ENCODE measurements at regions not wholly inside any gene's neighbourhood (a gene's known extent, or its start where the extent isn't known, plus 50 kb on each side); places are given as distances from the start of the nearest gene placed in this dataset.

DNA sequence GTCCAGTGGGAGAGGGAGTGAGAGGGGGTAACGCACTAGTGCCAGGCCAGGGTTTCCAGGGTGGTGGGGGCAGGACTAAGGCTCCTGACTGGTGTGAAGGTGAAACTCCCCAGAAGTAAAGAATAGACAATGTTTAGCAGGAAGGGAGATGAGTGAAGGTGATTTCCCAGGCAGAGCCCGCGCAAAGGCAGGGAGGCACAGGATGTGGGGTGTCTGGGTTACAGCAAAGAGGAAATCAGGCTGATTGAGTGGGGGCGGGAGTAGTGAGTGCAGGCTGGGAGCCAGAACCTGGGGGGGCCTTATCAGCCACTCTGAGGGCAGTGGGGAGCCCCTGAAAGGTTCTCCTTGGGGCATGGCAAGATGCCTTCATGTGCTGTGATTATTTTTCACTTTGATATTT, 167.5 kb downstream of the UTP18 start:
- no peak for TF ChIP-seq POLR2A (IDR thresholded peaks at IDR 0.05)
- TF ChIP-seq, protein P1, sequence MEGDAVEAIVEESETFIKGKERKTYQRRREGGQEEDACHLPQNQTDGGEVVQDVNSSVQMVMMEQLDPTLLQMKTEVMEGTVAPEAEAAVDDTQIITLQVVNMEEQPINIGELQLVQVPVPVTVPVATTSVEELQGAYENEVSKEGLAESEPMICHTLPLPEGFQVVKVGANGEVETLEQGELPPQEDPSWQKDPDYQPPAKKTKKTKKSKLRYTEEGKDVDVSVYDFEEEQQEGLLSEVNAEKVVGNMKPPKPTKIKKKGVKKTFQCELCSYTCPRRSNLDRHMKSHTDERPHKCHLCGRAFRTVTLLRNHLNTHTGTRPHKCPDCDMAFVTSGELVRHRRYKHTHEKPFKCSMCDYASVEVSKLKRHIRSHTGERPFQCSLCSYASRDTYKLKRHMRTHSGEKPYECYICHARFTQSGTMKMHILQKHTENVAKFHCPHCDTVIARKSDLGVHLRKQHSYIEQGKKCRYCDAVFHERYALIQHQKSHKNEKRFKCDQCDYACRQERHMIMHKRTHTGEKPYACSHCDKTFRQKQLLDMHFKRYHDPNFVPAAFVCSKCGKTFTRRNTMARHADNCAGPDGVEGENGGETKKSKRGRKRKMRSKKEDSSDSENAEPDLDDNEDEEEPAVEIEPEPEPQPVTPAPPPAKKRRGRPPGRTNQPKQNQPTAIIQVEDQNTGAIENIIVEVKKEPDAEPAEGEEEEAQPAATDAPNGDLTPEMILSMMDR (IDR thresholded peaks at IDR 0.05) = no peak
